ENCODE measurements at regions not wholly inside any gene's neighbourhood (a gene's known extent, or its start where the extent isn't known, plus 50 kb on each side); places are given as distances from the start of the nearest gene placed in this dataset.

DNA sequence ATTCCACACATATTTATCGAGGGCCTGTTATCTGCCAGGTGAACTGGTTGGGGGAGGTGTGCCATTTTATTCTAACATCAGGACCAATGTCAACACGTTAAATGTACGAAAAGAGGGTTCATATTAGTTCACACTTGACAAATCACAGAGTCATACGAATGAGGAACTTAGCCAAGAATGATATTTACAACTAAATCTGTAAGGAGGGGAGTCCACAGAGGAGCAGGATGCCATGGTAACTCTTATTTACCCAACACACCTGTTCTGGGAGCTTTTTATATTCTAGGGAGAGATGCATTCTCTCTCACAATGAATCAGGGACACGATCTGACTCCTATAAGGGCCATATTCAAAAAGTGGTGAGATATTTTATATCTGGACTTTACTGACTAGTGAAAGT is 144.1 kb downstream of the CDC42EP3 start:
- DNase-seq (ENCODE audit: low read depth, low spot score): no peak
- no peak overlapping the region for H3K4me3 ChIP-seq (ENCODE audit: low read length)

DNA sequence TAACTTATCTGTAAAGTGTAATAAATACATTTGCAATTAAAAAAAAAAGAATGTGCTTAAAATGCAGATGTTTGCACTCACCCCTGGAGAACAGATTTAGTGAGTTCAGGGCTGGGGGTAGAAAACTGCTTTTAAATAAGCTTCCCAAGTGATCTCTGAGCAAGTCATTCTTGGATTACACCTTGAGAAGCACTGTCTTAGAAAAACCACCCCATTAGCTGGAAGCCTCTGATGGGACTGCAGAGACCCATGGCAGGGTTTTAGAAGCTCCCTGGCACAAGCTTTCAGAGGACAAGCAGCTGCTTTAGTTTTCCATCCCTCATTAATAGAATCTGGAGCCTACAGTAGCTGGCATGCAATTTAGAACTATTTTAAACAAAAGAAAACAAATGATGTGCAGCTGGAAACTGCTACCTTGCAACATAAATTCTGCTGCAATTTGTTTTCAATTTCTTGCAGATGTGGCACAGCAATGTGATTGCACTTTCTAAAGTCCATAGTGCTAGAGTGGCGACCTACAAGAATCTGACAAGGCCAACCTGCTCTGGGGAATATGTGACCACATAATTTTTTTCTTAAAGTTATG is 141.5 kb downstream of the CDC42EP3 start:
- no peak for DNase-seq (ENCODE audit: low read depth, low spot score)

DNA sequence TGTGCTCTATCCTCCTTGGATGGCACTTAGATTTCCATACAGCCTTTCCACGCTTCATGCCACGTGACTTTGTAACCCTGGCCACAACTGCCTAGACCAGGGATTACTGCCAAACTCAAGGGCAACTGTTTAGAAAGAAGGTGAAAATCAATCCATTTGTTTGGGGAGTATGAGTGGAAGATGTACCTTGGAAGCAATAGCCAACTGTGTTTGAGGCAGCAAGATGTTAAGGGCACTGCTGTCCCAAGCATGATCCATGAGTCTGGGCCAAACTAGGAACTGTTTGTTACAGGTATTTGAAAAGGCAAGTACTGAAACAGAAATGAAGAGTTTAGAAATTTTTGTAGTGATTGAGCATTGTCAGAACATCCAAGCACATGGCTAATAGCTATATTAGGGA is 138.9 kb downstream of the CDC42EP3 start:
- no peak for DNase-seq (ENCODE audit: low read depth, low spot score)
- H3K4me3 ChIP-seq (ENCODE audit: low read length): no peak overlapping the region

More for the DNA sequence above, 141.5 kb downstream of the CDC42EP3 start:
- H3K4me3 ChIP-seq (ENCODE audit: low read length): no peak overlapping the region

DNA sequence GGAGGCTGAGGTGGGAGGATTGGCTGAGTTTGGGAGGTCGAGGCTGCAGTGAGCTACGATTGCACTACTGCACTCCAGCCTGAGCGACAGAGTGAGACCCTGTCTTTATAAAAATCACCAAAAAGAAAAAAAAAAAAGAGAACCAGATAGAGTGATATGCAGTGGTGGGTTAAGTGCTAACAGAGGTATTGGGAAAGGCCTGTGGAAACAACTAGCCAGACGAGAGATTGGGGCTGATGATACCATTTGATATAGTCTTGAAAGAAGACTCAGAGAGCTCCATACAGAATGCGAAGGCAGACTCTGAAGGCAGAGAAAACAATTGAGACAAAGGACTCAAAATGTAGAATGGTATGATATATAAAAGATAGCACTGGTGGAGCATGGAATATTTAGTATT is 134.1 kb downstream of the CDC42EP3 start:
- DNase-seq (ENCODE audit: low read depth, low spot score): no peak
- H3K4me3 ChIP-seq (ENCODE audit: low read length): no peak overlapping the region

GRCh38 chr2:37541516-37541915 is 129.9 kb downstream of the CDC42EP3 start:
- H3K4me3 ChIP-seq (ENCODE audit: low read length): no peak overlapping the region
- no peak for DNase-seq (ENCODE audit: low read depth, low spot score)

DNA sequence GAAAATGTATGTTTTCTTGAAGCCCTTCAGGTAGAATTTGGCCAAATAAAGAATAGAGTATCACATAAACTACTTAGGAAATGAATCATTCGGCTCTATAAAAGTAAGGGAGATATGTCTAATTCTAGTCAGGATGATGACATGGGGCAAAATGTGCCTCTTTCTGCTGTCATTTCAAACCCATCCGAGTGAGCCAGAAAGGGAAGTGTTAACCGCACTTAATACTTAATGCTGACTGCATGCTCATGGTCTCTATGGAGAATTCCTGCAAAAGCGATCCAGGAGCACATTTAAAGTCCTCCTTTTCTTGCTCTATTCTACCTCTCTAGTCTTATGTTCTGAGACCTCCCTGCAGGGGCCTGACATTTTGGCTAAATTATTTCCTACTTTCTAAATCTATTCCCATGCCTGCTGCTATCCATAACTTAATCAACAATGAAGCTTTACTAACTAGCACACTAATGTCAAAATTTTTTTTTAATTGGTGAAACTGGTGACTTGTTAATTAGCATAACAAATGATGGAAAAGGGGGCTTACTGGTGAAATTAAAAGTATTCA is 127.4 kb downstream of the CDC42EP3 start:
- no peak for DNase-seq (ENCODE audit: low read depth, low spot score)
- no peak overlapping the region for H3K4me3 ChIP-seq (ENCODE audit: low read length)

DNA sequence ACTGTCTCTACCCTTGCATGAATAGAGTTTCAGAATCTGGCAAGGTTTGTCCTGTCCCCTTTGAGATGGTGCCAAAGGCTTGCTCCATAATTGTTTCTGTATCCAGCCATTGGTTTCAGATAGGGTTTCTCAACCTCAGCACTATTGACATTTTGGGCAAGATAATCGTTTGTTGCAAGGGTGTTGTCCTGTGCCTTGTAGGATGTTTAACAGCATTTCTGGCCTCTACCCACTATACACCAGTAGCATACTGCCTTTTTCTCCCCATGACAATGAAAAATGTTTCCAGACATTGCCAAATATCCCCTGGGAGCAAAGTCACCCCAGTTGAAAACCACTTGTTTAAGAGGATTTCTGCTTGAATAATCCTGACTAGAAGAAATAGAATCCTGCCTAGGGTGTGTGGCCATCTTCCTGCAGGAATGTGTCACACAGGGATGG is 126.8 kb downstream of the CDC42EP3 start:
- no peak for DNase-seq (ENCODE audit: low read depth, low spot score)
- H3K4me3 ChIP-seq (ENCODE audit: low read length): no peak overlapping the region

DNA sequence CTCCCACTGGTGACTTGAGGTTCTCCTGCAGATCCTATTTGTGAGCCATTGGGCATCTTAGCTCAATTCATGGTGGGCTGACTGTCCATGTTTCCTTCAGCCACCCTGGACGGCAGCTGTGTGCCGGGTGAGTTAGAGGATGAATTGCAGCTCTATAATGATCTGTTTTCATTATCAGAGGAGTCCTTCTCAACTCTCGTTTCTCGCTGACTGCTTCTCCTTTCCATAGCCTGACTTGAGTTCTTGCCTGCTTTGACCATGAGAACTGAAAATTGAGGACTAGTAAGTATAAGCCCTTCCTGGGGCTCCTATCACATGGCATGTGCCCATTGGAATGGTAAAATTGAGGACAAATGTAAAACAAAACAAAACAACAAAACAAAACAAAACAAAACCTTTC is 121.8 kb downstream of the CDC42EP3 start:
- no peak for DNase-seq (ENCODE audit: low read depth, low spot score)
- no peak overlapping the region for H3K4me3 ChIP-seq (ENCODE audit: low read length)

GRCh38 chr2:37550190-37550589 is 121.3 kb downstream of the CDC42EP3 start:
- H3K4me3 ChIP-seq (ENCODE audit: low read length): no peak overlapping the region
- no peak for DNase-seq (ENCODE audit: low read depth, low spot score)

DNA sequence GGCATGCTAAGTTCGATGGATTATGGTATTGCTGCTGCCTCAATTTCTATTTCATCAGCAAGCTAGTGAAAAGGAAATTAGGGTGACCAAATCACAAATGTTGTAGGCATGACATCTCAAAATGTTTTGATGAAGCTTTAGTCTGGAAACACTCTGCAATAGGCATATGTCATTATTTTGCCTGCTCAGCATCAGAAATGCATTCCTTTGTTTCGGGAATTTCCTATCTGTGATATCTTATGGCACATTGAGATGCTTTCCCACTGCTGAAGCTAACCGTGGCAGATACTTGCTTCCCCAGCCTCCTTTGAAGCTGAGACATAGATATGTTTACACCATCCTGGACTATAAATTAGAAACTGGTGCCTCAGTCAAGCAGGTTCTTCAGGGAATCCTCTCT is 119.7 kb downstream of the CDC42EP3 start:
- DNase-seq (ENCODE audit: low read depth, low spot score): no peak
- H3K4me3 ChIP-seq (ENCODE audit: low read length): no peak overlapping the region

- H3K4me3 ChIP-seq (ENCODE audit: low read length): no peak overlapping the region
- DNase-seq (ENCODE audit: low read depth, low spot score): no peak
Measured at GRCh38 chr2:37552339-37552738, 119.1 kb downstream of the CDC42EP3 start.

GRCh38 chr2:37553411-37554154 is 117.9 kb downstream of the CDC42EP3 start:
- no peak overlapping the region for H3K4me3 ChIP-seq (ENCODE audit: low read length)
- no peak for DNase-seq (ENCODE audit: low read depth, low spot score)

DNA sequence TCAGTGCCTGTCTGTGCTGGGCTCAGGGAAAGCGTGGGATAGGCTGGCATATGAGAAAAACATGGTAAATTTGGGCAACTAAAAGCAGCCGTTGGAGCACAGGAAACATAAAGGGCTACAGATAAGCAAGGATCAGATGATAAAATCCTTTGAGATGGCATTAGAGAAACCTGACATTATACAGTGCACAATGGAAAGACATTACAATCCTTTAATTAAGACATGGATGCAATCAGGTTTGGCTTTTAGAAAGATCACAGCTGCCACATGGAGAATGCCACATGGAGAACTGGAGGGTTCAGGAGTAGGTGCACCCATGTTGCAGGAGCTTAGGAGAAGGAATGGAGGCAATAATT is 117.3 kb downstream of the CDC42EP3 start:
- DNase-seq (ENCODE audit: low read depth, low spot score): no peak

GRCh38 chr2:37554687-37555086 is 116.8 kb downstream of the CDC42EP3 start:
- DNase-seq (ENCODE audit: low read depth, low spot score): no peak
- H3K4me3 ChIP-seq (ENCODE audit: low read length): no peak overlapping the region

More for the DNA sequence above, 117.3 kb downstream of the CDC42EP3 start:
- no peak overlapping the region for H3K4me3 ChIP-seq (ENCODE audit: low read length)

GRCh38 chr2:37555457-37555856 is 116.0 kb downstream of the CDC42EP3 start:
- no peak overlapping the region for H3K4me3 ChIP-seq (ENCODE audit: low read length)
- peak; percentile 42 for DNase-seq (ENCODE audit: low read depth, low spot score)

- DNase-seq (ENCODE audit: low read depth, low spot score): no peak
- no peak overlapping the region for H3K4me3 ChIP-seq (ENCODE audit: low read length)
Measured at GRCh38 chr2:37556256-37556655, 115.2 kb downstream of the CDC42EP3 start.

DNA sequence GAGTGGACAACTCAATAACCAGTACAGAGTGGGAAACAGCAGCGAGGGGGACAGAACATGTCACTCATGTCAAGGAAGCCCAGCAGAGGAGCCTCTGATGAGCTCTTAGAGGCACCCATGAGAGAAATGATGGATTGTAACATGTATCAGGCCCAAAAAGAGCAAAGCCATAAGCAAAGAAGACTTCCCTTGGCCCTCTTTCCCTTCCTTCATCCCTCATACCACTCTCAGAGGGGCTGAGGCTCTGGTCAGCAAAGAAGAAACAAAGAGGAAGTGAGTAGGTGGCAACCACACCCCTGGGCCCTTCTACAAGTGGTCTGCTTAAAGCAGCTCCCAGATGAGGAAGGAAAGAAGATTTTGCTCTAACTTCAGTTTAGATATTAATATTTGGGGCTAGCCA is 112.8 kb downstream of the CDC42EP3 start:
- no peak for DNase-seq (ENCODE audit: low read depth, low spot score)
- no peak overlapping the region for H3K4me3 ChIP-seq (ENCODE audit: low read length)

GRCh38 chr2:37560241-37560848 is 111.1 kb downstream of the CDC42EP3 start:
- no peak overlapping the region for H3K4me3 ChIP-seq (ENCODE audit: low read length)
- no peak for DNase-seq (ENCODE audit: low read depth, low spot score)

- H3K4me3 ChIP-seq (ENCODE audit: low read length): no peak overlapping the region
- DNase-seq (ENCODE audit: low read depth, low spot score): no peak
Measured at GRCh38 chr2:37560863-37561614, 110.4 kb downstream of the CDC42EP3 start.

Measured in Jurkat, Clone E6-1 (cell line).